Suprapubic skin (tissue), 3 donors: ENCODE measurements at regions not wholly inside any gene's neighbourhood (a gene's known extent, or its start where the extent isn't known, plus 50 kb on each side); places are given as distances from the start of the nearest gene placed in this dataset.

ENCODE experiments used
- POLR2AphosphoS5 ChIP-seq, 3 donors: sonication (generic); formaldehyde crosslinking; IDR thresholded peaks; one replicate each; pipeline ENCODE4 v1.6.1; 2017; ENCODE audit warnings: antibody characterized with exemption in 3 of 3
- TF ChIP-seq, protein P1 (sequence below), 2 donors: fragments of 200-600 bp in 1 of 2; fragments of 450-650 bp in 1 of 2; sonication (generic) in 1 of 2; IDR thresholded peaks; one replicate each; pipeline ENCODE4 v1.5.1; 2016 to 2019; ENCODE audit warnings: antibody characterized with exemption in 2 of 2, mild to moderate bottlenecking in 1 of 2, moderate library complexity in 1 of 2

DNA sequence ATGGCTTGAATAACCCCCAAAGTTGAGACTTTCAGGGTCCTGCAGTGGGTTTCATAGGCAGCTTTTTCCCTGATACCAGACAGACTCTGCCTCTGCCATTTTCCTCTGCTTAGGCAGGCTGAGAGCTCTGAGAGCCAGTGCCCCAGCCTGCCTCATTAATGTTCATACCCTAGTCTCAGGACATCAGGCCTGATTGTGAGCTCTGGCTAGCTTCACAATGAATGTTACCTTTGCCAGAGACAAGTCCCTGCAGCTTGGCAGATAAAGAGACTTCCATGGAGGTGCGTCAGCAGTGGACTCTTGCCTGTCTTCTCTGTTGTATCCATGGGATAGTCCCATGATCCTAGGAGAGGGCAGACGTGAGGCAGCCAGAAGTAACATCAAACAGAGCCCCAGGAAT is 333.5 kb upstream of the TSPY4 start:
- TF ChIP-seq, protein P1, sequence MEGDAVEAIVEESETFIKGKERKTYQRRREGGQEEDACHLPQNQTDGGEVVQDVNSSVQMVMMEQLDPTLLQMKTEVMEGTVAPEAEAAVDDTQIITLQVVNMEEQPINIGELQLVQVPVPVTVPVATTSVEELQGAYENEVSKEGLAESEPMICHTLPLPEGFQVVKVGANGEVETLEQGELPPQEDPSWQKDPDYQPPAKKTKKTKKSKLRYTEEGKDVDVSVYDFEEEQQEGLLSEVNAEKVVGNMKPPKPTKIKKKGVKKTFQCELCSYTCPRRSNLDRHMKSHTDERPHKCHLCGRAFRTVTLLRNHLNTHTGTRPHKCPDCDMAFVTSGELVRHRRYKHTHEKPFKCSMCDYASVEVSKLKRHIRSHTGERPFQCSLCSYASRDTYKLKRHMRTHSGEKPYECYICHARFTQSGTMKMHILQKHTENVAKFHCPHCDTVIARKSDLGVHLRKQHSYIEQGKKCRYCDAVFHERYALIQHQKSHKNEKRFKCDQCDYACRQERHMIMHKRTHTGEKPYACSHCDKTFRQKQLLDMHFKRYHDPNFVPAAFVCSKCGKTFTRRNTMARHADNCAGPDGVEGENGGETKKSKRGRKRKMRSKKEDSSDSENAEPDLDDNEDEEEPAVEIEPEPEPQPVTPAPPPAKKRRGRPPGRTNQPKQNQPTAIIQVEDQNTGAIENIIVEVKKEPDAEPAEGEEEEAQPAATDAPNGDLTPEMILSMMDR (IDR thresholded peaks at IDR 0.05): no peak
- no peak for TF ChIP-seq POLR2AphosphoS5 (IDR thresholded peaks at IDR 0.05)
